ENCODE measurements at regions not wholly inside any gene's neighbourhood (a gene's known extent, or its start where the extent isn't known, plus 50 kb on each side); places are given as distances from the start of the nearest gene placed in this dataset.
"Not testable (repeated sequence)": the region's sequence is repeated elsewhere in the genome, so short reads cannot be mapped to it uniquely, and the experiment has no call there.

- TF ChIP-seq, protein P1, sequence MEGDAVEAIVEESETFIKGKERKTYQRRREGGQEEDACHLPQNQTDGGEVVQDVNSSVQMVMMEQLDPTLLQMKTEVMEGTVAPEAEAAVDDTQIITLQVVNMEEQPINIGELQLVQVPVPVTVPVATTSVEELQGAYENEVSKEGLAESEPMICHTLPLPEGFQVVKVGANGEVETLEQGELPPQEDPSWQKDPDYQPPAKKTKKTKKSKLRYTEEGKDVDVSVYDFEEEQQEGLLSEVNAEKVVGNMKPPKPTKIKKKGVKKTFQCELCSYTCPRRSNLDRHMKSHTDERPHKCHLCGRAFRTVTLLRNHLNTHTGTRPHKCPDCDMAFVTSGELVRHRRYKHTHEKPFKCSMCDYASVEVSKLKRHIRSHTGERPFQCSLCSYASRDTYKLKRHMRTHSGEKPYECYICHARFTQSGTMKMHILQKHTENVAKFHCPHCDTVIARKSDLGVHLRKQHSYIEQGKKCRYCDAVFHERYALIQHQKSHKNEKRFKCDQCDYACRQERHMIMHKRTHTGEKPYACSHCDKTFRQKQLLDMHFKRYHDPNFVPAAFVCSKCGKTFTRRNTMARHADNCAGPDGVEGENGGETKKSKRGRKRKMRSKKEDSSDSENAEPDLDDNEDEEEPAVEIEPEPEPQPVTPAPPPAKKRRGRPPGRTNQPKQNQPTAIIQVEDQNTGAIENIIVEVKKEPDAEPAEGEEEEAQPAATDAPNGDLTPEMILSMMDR (conservative IDR thresholded peaks at IDR 0.05; ENCODE audit: low read depth, low read length), result no peak
- DNase-seq (ENCODE audit: low read depth), result no peak
- no peak overlapping the region for H3K4me3 ChIP-seq (ENCODE audit: low read length)
Measured at GRCh38 chr18:1511619-1512311, 607.1 kb downstream of the ADCYAP1 start.

- DNase-seq (ENCODE audit: low read depth), result no peak
- TF ChIP-seq, protein P1 (conservative IDR thresholded peaks at IDR 0.05; ENCODE audit: low read depth, low read length), result peak; percentile 55
- no peak overlapping the region for H3K4me3 ChIP-seq (ENCODE audit: low read length)
Measured at GRCh38 chr18:1513519-1513918, 608.8 kb downstream of the ADCYAP1 start.

- DNase-seq (ENCODE audit: low read depth); H3K4me3 ChIP-seq (ENCODE audit: low read length): not testable (repeated sequence)
Measured at GRCh38 chr18:1521588-1522248, 617.0 kb downstream of the ADCYAP1 start.

- TF ChIP-seq, protein P1 (conservative IDR thresholded peaks at IDR 0.05; ENCODE audit: low read depth, low read length), result no peak
- H3K4me3 ChIP-seq (ENCODE audit: low read length), result no peak overlapping the region
- no peak for DNase-seq (ENCODE audit: low read depth)
Measured at GRCh38 chr18:1522249-1522615, 617.6 kb downstream of the ADCYAP1 start.

- no peak overlapping the region for H3K4me3 ChIP-seq (ENCODE audit: low read length)
- TF ChIP-seq, protein P1 (conservative IDR thresholded peaks at IDR 0.05; ENCODE audit: low read depth, low read length), result no peak
- DNase-seq (ENCODE audit: low read depth), result no peak
Measured at GRCh38 chr18:1526991-1527390, 622.3 kb downstream of the ADCYAP1 start.

DNA sequence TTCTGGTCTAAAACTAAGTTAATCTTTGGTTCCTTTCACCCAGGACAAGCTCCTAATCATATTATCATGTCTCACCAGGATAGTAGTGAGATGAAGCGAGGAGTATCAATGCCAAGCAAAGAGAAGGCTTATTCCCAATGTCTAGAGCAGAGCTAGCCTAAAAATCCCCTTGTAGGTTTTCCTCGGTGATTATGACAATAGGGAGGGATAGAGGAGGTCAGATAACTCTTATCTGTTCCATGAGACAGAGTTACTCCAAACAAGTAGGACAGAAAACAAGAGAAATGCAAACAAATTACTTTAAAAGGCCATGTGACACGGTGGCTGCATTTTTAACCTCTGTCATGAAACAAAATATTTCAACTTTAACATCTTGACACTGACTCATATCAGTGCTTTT lies 623.1 kb downstream of the ADCYAP1 start:
- no peak for DNase-seq (ENCODE audit: low read depth)
- no peak overlapping the region for H3K4me3 ChIP-seq (ENCODE audit: low read length)
- TF ChIP-seq, protein P1 (conservative IDR thresholded peaks at IDR 0.05; ENCODE audit: low read depth, low read length), result no peak

- no peak overlapping the region for H3K4me3 ChIP-seq (ENCODE audit: low read length)
- no peak for DNase-seq (ENCODE audit: low read depth)
- TF ChIP-seq, protein P1 (conservative IDR thresholded peaks at IDR 0.05; ENCODE audit: low read depth, low read length), result no peak
Measured at GRCh38 chr18:1528447-1528846, 623.8 kb downstream of the ADCYAP1 start.

All from retinal pigment epithelial cell (primary cell).